ENCODE measurements at regions not wholly inside any gene's neighbourhood (a gene's known extent, or its start where the extent isn't known, plus 50 kb on each side); places are given as distances from the start of the nearest gene placed in this dataset.

- H2BK5ac ChIP-seq (ENCODE audit: low read depth, low read length, poor library complexity) = no peak overlapping the region
- H3K14ac ChIP-seq (ENCODE audit: low read length) = no peak overlapping the region
- no peaks in the 10 kb centered on the region for H3K36me3 ChIP-seq (ENCODE audit: control insufficient read depth in 1 of 2, insufficient read depth in 2 of 2, low read length in 2 of 2)
- no peak overlapping the region for H3K9ac ChIP-seq (ENCODE audit: low read length)
- H3K4me3 ChIP-seq (ENCODE audit: low read depth, low read length) = no peak overlapping the region
- no peak overlapping the region for H2AK5ac ChIP-seq (ENCODE audit: low read length)
- H3K27me3 ChIP-seq (ENCODE audit: insufficient read depth, low read length) = no peaks in the 10 kb centered on the region
- H4K12ac ChIP-seq (ENCODE audit: low read depth, low read length) = no peak overlapping the region
- H3K4me1 ChIP-seq (ENCODE audit: control insufficient read depth in 1 of 2, insufficient read depth in 2 of 2, low read length in 2 of 2) = no peaks in the 10 kb centered on the region
- no peak overlapping the region for H2AFZ ChIP-seq (ENCODE audit: insufficient read depth, low read length, poor library complexity)
- no peak overlapping the region for H3K4ac ChIP-seq (ENCODE audit: low read depth, low read length)
- H3K23ac ChIP-seq (ENCODE audit: low read length) = no peak overlapping the region
- no peaks in the 10 kb centered on the region for H3K79me2 ChIP-seq (ENCODE audit: control insufficient read depth, insufficient read depth, low read length, poor library complexity)
- no CpG with 5 or more reads among the region's 3 CpGs for WGBS (ENCODE audit: extremely low coverage, insufficient coverage, insufficient read length)
- H3K27ac ChIP-seq (ENCODE audit: low read depth, low read length) = no peak overlapping the region
- no peak overlapping the region for H3K18ac ChIP-seq (ENCODE audit: low read length)
- no peak overlapping the region for H3K4me2 ChIP-seq (ENCODE audit: low read length)
- H4K91ac ChIP-seq (ENCODE audit: low read depth, low read length) = no peak overlapping the region
- no peaks in the 10 kb centered on the region for H3K79me1 ChIP-seq (ENCODE audit: low read length)
- no peak for DNase-seq
- H3K9me3 ChIP-seq (ENCODE audit: insufficient read depth, low read depth, low read length) = peaks cover 2% of the 10 kb centered on the region
- no peak overlapping the region for H2BK120ac ChIP-seq (ENCODE audit: insufficient read depth, low read length, poor library complexity)
- H4K8ac ChIP-seq (ENCODE audit: low read depth, low read length) = no peak overlapping the region
- H2BK12ac ChIP-seq (ENCODE audit: low read length) = no peak overlapping the region
Observed at GRCh38 chr11:131281316-131281715, 89.1 kb upstream of the NTM start.

- no CpG with 5 or more reads among the region's 6 CpGs for WGBS (ENCODE audit: extremely low coverage, insufficient coverage, insufficient read length)
- no peak overlapping the region for H3K14ac ChIP-seq (ENCODE audit: low read length)
- no peak overlapping the region for H4K8ac ChIP-seq (ENCODE audit: low read depth, low read length)
- no peak overlapping the region for H2AFZ ChIP-seq (ENCODE audit: insufficient read depth, low read length, poor library complexity)
- H3K79me1 ChIP-seq (ENCODE audit: low read length) = no peaks in the 10 kb centered on the region
- H4K12ac ChIP-seq (ENCODE audit: low read depth, low read length) = no peak overlapping the region
- no peak overlapping the region for H4K91ac ChIP-seq (ENCODE audit: low read depth, low read length)
- H3K4me3 ChIP-seq (ENCODE audit: low read depth, low read length) = no peak overlapping the region
- H3K27me3 ChIP-seq (ENCODE audit: insufficient read depth, low read length) = no peaks in the 10 kb centered on the region
- H3K4me1 ChIP-seq (ENCODE audit: control insufficient read depth in 1 of 2, insufficient read depth in 2 of 2, low read length in 2 of 2) = no peaks in the 10 kb centered on the region
- H3K4ac ChIP-seq (ENCODE audit: low read depth, low read length) = no peak overlapping the region
- H2BK5ac ChIP-seq (ENCODE audit: low read depth, low read length, poor library complexity) = no peak overlapping the region
- no peak overlapping the region for H2BK120ac ChIP-seq (ENCODE audit: insufficient read depth, low read length, poor library complexity)
- H3K18ac ChIP-seq (ENCODE audit: low read length) = no peak overlapping the region
- H3K23ac ChIP-seq (ENCODE audit: low read length) = no peak overlapping the region
- H3K79me2 ChIP-seq (ENCODE audit: control insufficient read depth, insufficient read depth, low read length, poor library complexity) = no peaks in the 10 kb centered on the region
- H3K4me2 ChIP-seq (ENCODE audit: low read length) = no peak overlapping the region
- no peak overlapping the region for H3K27ac ChIP-seq (ENCODE audit: low read depth, low read length)
- no peak overlapping the region for H2AK5ac ChIP-seq (ENCODE audit: low read length)
- no peak overlapping the region for H2BK12ac ChIP-seq (ENCODE audit: low read length)
- no peaks in the 10 kb centered on the region for H3K9me3 ChIP-seq (ENCODE audit: insufficient read depth, low read depth, low read length)
- H3K36me3 ChIP-seq (ENCODE audit: control insufficient read depth in 1 of 2, insufficient read depth in 2 of 2, low read length in 2 of 2) = no peaks in the 10 kb centered on the region
- peak; percentile 61 to 68 for DNase-seq
- H3K9ac ChIP-seq (ENCODE audit: low read length) = no peak overlapping the region
Observed at GRCh38 chr11:131284041-131284440, 86.4 kb upstream of the NTM start.

GRCh38 chr11:131288521-131289091 lies 81.8 kb upstream of the NTM start:
- Histone ChIP-seq H3K9ac (ENCODE audit: low read length) (no peak overlapping the region), H3K4ac (ENCODE audit: low read depth, low read length) (no peak overlapping the region), H4K8ac (ENCODE audit: low read depth, low read length) (no peak overlapping the region), H3K27me3 (ENCODE audit: insufficient read depth, low read length) (no peaks in the 10 kb centered on the region), H4K91ac (ENCODE audit: low read depth, low read length) (no peak overlapping the region), H2BK12ac (ENCODE audit: low read length) (no peak overlapping the region), H3K27ac (ENCODE audit: low read depth, low read length) (no peak overlapping the region), H2AK5ac (ENCODE audit: low read length) (no peak overlapping the region), H4K12ac (ENCODE audit: low read depth, low read length) (no peak overlapping the region), H3K14ac (ENCODE audit: low read length) (no peak overlapping the region), H2AFZ (ENCODE audit: insufficient read depth, low read length, poor library complexity) (no peak overlapping the region), H3K9me3 (ENCODE audit: insufficient read depth, low read depth, low read length) (no peaks in the 10 kb centered on the region), H2BK120ac (ENCODE audit: insufficient read depth, low read length, poor library complexity) (no peak overlapping the region), H3K4me2 (ENCODE audit: low read length) (no peak overlapping the region), H3K79me2 (ENCODE audit: control insufficient read depth, insufficient read depth, low read length, poor library complexity) (no peaks in the 10 kb centered on the region), H3K36me3 (ENCODE audit: control insufficient read depth in 1 of 2, insufficient read depth in 2 of 2, low read length in 2 of 2) (no peaks in the 10 kb centered on the region), H3K4me1 (ENCODE audit: control insufficient read depth in 1 of 2, insufficient read depth in 2 of 2, low read length in 2 of 2) (no peaks in the 10 kb centered on the region), H3K79me1 (ENCODE audit: low read length) (no peaks in the 10 kb centered on the region), H3K18ac (ENCODE audit: low read length) (no peak overlapping the region), H3K4me3 (ENCODE audit: low read depth, low read length) (no peak overlapping the region), H3K23ac (ENCODE audit: low read length) (no peak overlapping the region), H2BK5ac (ENCODE audit: low read depth, low read length, poor library complexity) (no peak overlapping the region)
- WGBS (ENCODE audit: extremely low coverage, insufficient coverage, insufficient read length) = no CpG with 5 or more reads among the region's 5 CpGs
- DNase-seq = no peak

GRCh38 chr11:131290185-131290584 lies 80.2 kb upstream of the NTM start:
- Histone ChIP-seq H3K4me2 (ENCODE audit: low read length) (no peak overlapping the region), H3K18ac (ENCODE audit: low read length) (no peak overlapping the region), H2BK12ac (ENCODE audit: low read length) (no peak overlapping the region), H2BK120ac (ENCODE audit: insufficient read depth, low read length, poor library complexity) (no peak overlapping the region), H3K27me3 (ENCODE audit: insufficient read depth, low read length) (no peaks in the 10 kb centered on the region), H3K23ac (ENCODE audit: low read length) (no peak overlapping the region), H3K36me3 (ENCODE audit: control insufficient read depth in 1 of 2, insufficient read depth in 2 of 2, low read length in 2 of 2) (no peaks in the 10 kb centered on the region), H3K9me3 (ENCODE audit: insufficient read depth, low read depth, low read length) (no peaks in the 10 kb centered on the region), H2BK5ac (ENCODE audit: low read depth, low read length, poor library complexity) (no peak overlapping the region), H4K12ac (ENCODE audit: low read depth, low read length) (no peak overlapping the region), H3K27ac (ENCODE audit: low read depth, low read length) (no peak overlapping the region), H2AFZ (ENCODE audit: insufficient read depth, low read length, poor library complexity) (no peak overlapping the region), H3K14ac (ENCODE audit: low read length) (no peak overlapping the region), H3K4ac (ENCODE audit: low read depth, low read length) (no peak overlapping the region), H3K79me2 (ENCODE audit: control insufficient read depth, insufficient read depth, low read length, poor library complexity) (no peaks in the 10 kb centered on the region), H4K8ac (ENCODE audit: low read depth, low read length) (no peak overlapping the region), H2AK5ac (ENCODE audit: low read length) (no peak overlapping the region), H3K4me1 (ENCODE audit: control insufficient read depth in 1 of 2, insufficient read depth in 2 of 2, low read length in 2 of 2) (no peaks in the 10 kb centered on the region), H3K79me1 (ENCODE audit: low read length) (no peaks in the 10 kb centered on the region), H3K4me3 (ENCODE audit: low read depth, low read length) (no peak overlapping the region), H4K91ac (ENCODE audit: low read depth, low read length) (no peak overlapping the region), H3K9ac (ENCODE audit: low read length) (no peak overlapping the region)
- no CpG with 5 or more reads among the region's 3 CpGs for WGBS (ENCODE audit: extremely low coverage, insufficient coverage, insufficient read length)
- DNase-seq = no peak
